ENCODE measurements at regions not wholly inside any gene's neighbourhood (a gene's known extent, or its start where the extent isn't known, plus 50 kb on each side); places are given as distances from the start of the nearest gene placed in this dataset.

DNA sequence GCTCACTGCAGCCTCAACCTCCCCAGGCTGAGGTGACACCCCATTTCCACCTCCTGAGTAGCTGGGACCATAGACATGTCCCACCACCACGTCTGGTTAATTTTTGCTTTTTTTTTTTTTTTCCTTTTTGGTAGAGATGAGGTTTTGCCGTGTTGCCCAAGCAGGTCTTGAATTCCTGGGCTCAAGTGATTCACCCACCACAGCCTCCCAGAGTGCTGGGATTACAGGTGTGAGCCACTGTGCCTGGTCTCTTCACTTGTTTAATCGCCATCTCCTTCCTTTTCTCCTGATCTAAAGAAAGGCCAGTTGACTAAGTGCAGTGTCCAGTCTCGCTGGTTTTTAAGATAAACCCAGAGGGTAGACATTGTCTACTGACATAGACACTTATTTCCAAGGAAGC is 152.0 kb downstream of the C16orf95 start:
- Histone ChIP-seq H3K4me1 (ENCODE audit: control insufficient read depth in 5 of 5, insufficient read depth in 5 of 5, low read length in 5 of 5) (peaks cover 0 to 7% (median 0%) of the 10 kb centered on the region in 5 donors), H3K27ac (ENCODE audit: low read depth, low read length) (no peak overlapping the region), H3K36me3 (ENCODE audit: control insufficient read depth in 5 of 5, insufficient read depth in 5 of 5, low read length in 5 of 5) (no peaks in the 10 kb centered on the region), H3K4me3 (ENCODE audit: low read depth in 1 of 5, low read length in 5 of 5) (no peak overlapping the region), H3K9ac (ENCODE audit: low read length in 5 of 5) (no peak overlapping the region), H3K27me3 (ENCODE audit: control insufficient read depth in 5 of 5, insufficient read depth in 4 of 5, low read length in 5 of 5) (peaks cover 3 to 8% (median 6%) of the 10 kb centered on the region in 5 donors), H3K9me3 (ENCODE audit: control insufficient read depth in 5 of 5, low read length in 5 of 5) (peaks cover 0 to 6% (median 0%) of the 10 kb centered on the region in 5 donors)

DNA sequence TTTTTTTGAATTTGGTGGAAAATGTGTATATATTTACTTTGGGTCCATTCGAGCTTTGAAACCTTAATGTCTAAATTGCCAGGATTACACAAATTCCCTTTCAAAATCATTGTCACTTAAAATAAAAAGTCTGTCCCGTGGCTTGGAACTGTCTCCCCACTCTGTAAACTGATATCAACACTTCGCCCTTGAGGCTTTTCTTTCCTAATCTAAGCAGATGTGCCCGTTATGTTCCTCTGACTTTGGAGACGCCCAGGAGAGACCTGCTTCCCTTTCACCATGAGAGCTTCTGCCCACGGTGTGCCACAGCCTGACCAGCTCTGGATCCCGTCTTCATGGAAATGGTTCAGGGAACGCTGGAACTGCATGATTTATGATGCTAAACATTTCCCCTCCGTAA is 151.3 kb downstream of the C16orf95 start:
- H3K27ac ChIP-seq (ENCODE audit: low read depth, low read length), result no peak overlapping the region
- peaks cover 0 to 6% (median 0%) of the 10 kb centered on the region in 5 donors for H3K9me3 ChIP-seq (ENCODE audit: control insufficient read depth in 5 of 5, low read length in 5 of 5)
- no peak overlapping the region for H3K4me3 ChIP-seq (ENCODE audit: low read depth in 1 of 5, low read length in 5 of 5)
- H3K27me3 ChIP-seq (ENCODE audit: control insufficient read depth in 5 of 5, insufficient read depth in 4 of 5, low read length in 5 of 5), result peaks cover under 1 to 6% (median 3%) of the 10 kb centered on the region in 5 donors
- H3K36me3 ChIP-seq (ENCODE audit: control insufficient read depth in 5 of 5, insufficient read depth in 5 of 5, low read length in 5 of 5), result no peaks in the 10 kb centered on the region
- H3K9ac ChIP-seq (ENCODE audit: low read length in 5 of 5), result no peak overlapping the region
- no peaks in the 10 kb centered on the region for H3K4me1 ChIP-seq (ENCODE audit: control insufficient read depth in 5 of 5, insufficient read depth in 5 of 5, low read length in 5 of 5)

DNA sequence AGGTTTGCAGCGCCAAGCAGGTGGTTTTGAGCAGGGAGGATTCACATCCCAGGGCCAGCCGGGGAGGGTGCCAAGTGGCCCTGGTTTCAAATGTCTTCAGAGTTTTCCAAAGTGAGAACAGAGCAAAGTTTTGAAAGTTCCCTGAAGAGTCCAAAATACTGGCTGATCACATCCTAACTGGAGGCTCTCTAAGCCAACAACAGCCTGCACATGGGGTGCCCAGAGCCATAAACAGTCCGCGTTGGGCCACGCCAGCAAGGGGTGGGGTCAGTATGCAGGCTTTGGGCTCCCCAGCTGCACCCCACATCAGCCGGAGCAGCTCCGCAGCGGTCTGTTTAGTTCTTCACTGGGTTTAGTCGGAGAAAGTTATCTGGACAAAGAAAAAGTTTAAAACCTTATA is 150.9 kb downstream of the C16orf95 start:
- Histone ChIP-seq H3K9me3 (ENCODE audit: control insufficient read depth in 5 of 5, low read length in 5 of 5) (peaks cover 0 to 6% (median 0%) of the 10 kb centered on the region in 5 donors), H3K4me1 (ENCODE audit: control insufficient read depth in 5 of 5, insufficient read depth in 5 of 5, low read length in 5 of 5) (no peaks in the 10 kb centered on the region), H3K4me3 (ENCODE audit: low read depth in 1 of 5, low read length in 5 of 5) (no peak overlapping the region), H3K9ac (ENCODE audit: low read length in 5 of 5) (no peak overlapping the region), H3K36me3 (ENCODE audit: control insufficient read depth in 5 of 5, insufficient read depth in 5 of 5, low read length in 5 of 5) (no peaks in the 10 kb centered on the region), H3K27ac (ENCODE audit: low read depth, low read length) (no peak overlapping the region), H3K27me3 (ENCODE audit: control insufficient read depth in 5 of 5, insufficient read depth in 4 of 5, low read length in 5 of 5) (peaks cover 0 to 5% (median 3%) of the 10 kb centered on the region in 5 donors)

- Histone ChIP-seq H3K9me3 (ENCODE audit: control insufficient read depth in 5 of 5, low read length in 5 of 5) (peaks cover 0 to 10% (median 0%) of the 10 kb centered on the region in 5 donors), H3K4me1 (ENCODE audit: control insufficient read depth in 5 of 5, insufficient read depth in 5 of 5, low read length in 5 of 5) (no peaks in the 10 kb centered on the region), H3K4me3 (ENCODE audit: low read depth in 1 of 5, low read length in 5 of 5) (no peak overlapping the region), H3K36me3 (ENCODE audit: control insufficient read depth in 5 of 5, insufficient read depth in 5 of 5, low read length in 5 of 5) (no peaks in the 10 kb centered on the region), H3K27ac (ENCODE audit: low read depth, low read length) (no peak overlapping the region), H3K9ac (ENCODE audit: low read length in 5 of 5) (no peak overlapping the region), H3K27me3 (ENCODE audit: control insufficient read depth in 5 of 5, insufficient read depth in 4 of 5, low read length in 5 of 5) (peaks cover 0 to 5% (median 3%) of the 10 kb centered on the region in 5 donors)
Measured at GRCh38 chr16:87166934-87167333, 150.3 kb downstream of the C16orf95 start.

GRCh38 chr16:87169509-87169995 is 147.6 kb downstream of the C16orf95 start:
- Histone ChIP-seq H3K4me1 (ENCODE audit: control insufficient read depth in 5 of 5, insufficient read depth in 5 of 5, low read length in 5 of 5) (no peaks in the 10 kb centered on the region), H3K27me3 (ENCODE audit: control insufficient read depth in 5 of 5, insufficient read depth in 4 of 5, low read length in 5 of 5) (peaks cover 0 to 5% (median 3%) of the 10 kb centered on the region in 5 donors), H3K9me3 (ENCODE audit: control insufficient read depth in 5 of 5, low read length in 5 of 5) (peaks cover 0 to 10% (median 0%) of the 10 kb centered on the region in 5 donors), H3K9ac (ENCODE audit: low read length in 5 of 5) (no peak overlapping the region), H3K4me3 (ENCODE audit: low read depth in 1 of 5, low read length in 5 of 5) (no peak overlapping the region), H3K36me3 (ENCODE audit: control insufficient read depth in 5 of 5, insufficient read depth in 5 of 5, low read length in 5 of 5) (no peaks in the 10 kb centered on the region), H3K27ac (ENCODE audit: low read depth, low read length) (no peak overlapping the region)

- no peaks in the 10 kb centered on the region for H3K4me1 ChIP-seq (ENCODE audit: control insufficient read depth in 5 of 5, insufficient read depth in 5 of 5, low read length in 5 of 5)
- peaks cover 0 to 5% (median 3%) of the 10 kb centered on the region in 5 donors for H3K27me3 ChIP-seq (ENCODE audit: control insufficient read depth in 5 of 5, insufficient read depth in 4 of 5, low read length in 5 of 5)
- no peak overlapping the region for H3K9ac ChIP-seq (ENCODE audit: low read length in 5 of 5)
- peaks cover 0 to 10% (median 0%) of the 10 kb centered on the region in 5 donors for H3K9me3 ChIP-seq (ENCODE audit: control insufficient read depth in 5 of 5, low read length in 5 of 5)
- no peaks in the 10 kb centered on the region for H3K36me3 ChIP-seq (ENCODE audit: control insufficient read depth in 5 of 5, insufficient read depth in 5 of 5, low read length in 5 of 5)
- H3K27ac ChIP-seq (ENCODE audit: low read depth, low read length), result no peak overlapping the region
- no peak overlapping the region for H3K4me3 ChIP-seq (ENCODE audit: low read depth in 1 of 5, low read length in 5 of 5)
Measured at GRCh38 chr16:87170310-87170709, 146.9 kb downstream of the C16orf95 start.

DNA sequence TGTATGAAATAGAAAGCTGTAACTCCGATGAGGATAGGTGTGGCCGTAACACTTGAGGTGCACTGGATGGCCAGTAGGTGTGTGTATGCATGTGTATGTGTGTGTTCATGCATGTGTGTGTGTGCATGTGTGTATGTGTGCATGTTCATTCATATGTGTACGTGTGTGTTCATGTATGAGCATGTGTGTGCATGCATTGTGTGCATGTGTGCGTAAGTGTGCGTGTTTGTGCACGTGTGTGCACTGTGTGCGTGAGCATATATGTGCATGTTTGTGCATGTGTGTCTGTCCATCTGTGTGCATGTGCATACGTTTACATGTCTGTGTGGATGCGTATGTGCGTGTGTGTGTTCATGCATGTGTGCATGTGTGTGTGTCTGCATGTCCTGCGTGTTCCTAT is 145.5 kb downstream of the C16orf95 start:
- H3K36me3 ChIP-seq (ENCODE audit: control insufficient read depth in 5 of 5, insufficient read depth in 5 of 5, low read length in 5 of 5), result no peaks in the 10 kb centered on the region
- no peak overlapping the region for H3K4me3 ChIP-seq (ENCODE audit: low read depth in 1 of 5, low read length in 5 of 5)
- no peak overlapping the region for H3K27ac ChIP-seq (ENCODE audit: low read depth, low read length)
- H3K4me1 ChIP-seq (ENCODE audit: control insufficient read depth in 5 of 5, insufficient read depth in 5 of 5, low read length in 5 of 5), result no peaks in the 10 kb centered on the region
- peaks cover 0 to 8% (median 3%) of the 10 kb centered on the region in 5 donors for H3K27me3 ChIP-seq (ENCODE audit: control insufficient read depth in 5 of 5, insufficient read depth in 4 of 5, low read length in 5 of 5)
- no peak overlapping the region for H3K9ac ChIP-seq (ENCODE audit: low read length in 5 of 5)
- H3K9me3 ChIP-seq (ENCODE audit: control insufficient read depth in 5 of 5, low read length in 5 of 5), result peaks cover 0 to 10% (median 0%) of the 10 kb centered on the region in 5 donors

DNA sequence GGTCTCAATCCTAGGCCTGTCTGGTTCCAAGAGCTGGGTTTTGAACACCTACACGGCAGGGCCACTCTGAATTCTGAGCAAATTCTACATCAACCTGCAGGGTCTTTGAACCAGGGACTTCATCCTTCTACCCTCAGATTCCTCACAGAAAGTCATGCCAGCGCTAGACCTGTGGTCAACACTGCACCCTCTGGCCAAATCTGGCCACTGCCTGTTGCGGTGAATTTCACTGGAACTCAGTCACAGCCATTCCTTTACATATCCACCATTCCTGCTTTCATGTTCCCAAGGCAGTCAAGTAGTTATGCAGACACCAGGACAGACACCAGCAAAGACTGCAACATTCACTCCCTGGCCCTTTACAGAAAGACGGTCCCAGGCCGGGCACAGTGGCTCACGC is 144.6 kb downstream of the C16orf95 start:
- Histone ChIP-seq H3K4me3 (ENCODE audit: low read depth in 1 of 5, low read length in 5 of 5) (no peak overlapping the region), H3K36me3 (ENCODE audit: control insufficient read depth in 5 of 5, insufficient read depth in 5 of 5, low read length in 5 of 5) (no peaks in the 10 kb centered on the region), H3K9me3 (ENCODE audit: control insufficient read depth in 5 of 5, low read length in 5 of 5) (peaks cover 0 to 3% (median 0%) of the 10 kb centered on the region in 5 donors), H3K27me3 (ENCODE audit: control insufficient read depth in 5 of 5, insufficient read depth in 4 of 5, low read length in 5 of 5) (peaks cover 8 to 17% (median 10%) of the 10 kb centered on the region in 5 donors), H3K9ac (ENCODE audit: low read length in 5 of 5) (no peak overlapping the region), H3K4me1 (ENCODE audit: control insufficient read depth in 5 of 5, insufficient read depth in 5 of 5, low read length in 5 of 5) (peaks cover 0 to 1% (median 0%) of the 10 kb centered on the region in 5 donors), H3K27ac (ENCODE audit: low read depth, low read length) (no peak overlapping the region)

GRCh38 chr16:87173294-87173893 is 143.8 kb downstream of the C16orf95 start:
- Histone ChIP-seq H3K27ac (ENCODE audit: low read depth, low read length) (no peak overlapping the region), H3K9me3 (ENCODE audit: control insufficient read depth in 5 of 5, low read length in 5 of 5) (peaks cover 0 to 3% (median 0%) of the 10 kb centered on the region in 5 donors), H3K4me1 (ENCODE audit: control insufficient read depth in 5 of 5, insufficient read depth in 5 of 5, low read length in 5 of 5) (peaks cover 0 to 9% (median 0%) of the 10 kb centered on the region in 5 donors), H3K27me3 (ENCODE audit: control insufficient read depth in 5 of 5, insufficient read depth in 4 of 5, low read length in 5 of 5) (peaks cover 12 to 24% (median 15%) of the 10 kb centered on the region in 5 donors), H3K9ac (ENCODE audit: low read length in 5 of 5) (no peak overlapping the region), H3K36me3 (ENCODE audit: control insufficient read depth in 5 of 5, insufficient read depth in 5 of 5, low read length in 5 of 5) (no peaks in the 10 kb centered on the region), H3K4me3 (ENCODE audit: low read depth in 1 of 5, low read length in 5 of 5) (no peak overlapping the region)

- Histone ChIP-seq H3K9ac (ENCODE audit: low read length in 5 of 5) (no peak overlapping the region), H3K4me1 (ENCODE audit: control insufficient read depth in 5 of 5, insufficient read depth in 5 of 5, low read length in 5 of 5) (peaks cover 0 to 15% (median 0%) of the 10 kb centered on the region in 5 donors), H3K9me3 (ENCODE audit: control insufficient read depth in 5 of 5, low read length in 5 of 5) (peaks cover 0 to 3% (median 0%) of the 10 kb centered on the region in 5 donors), H3K27me3 (ENCODE audit: control insufficient read depth in 5 of 5, insufficient read depth in 4 of 5, low read length in 5 of 5) (peaks cover 13 to 25% (median 15%) of the 10 kb centered on the region in 5 donors), H3K36me3 (ENCODE audit: control insufficient read depth in 5 of 5, insufficient read depth in 5 of 5, low read length in 5 of 5) (no peaks in the 10 kb centered on the region), H3K4me3 (ENCODE audit: low read depth in 1 of 5, low read length in 5 of 5) (no peak overlapping the region), H3K27ac (ENCODE audit: low read depth, low read length) (no peak overlapping the region)
Measured at GRCh38 chr16:87174061-87174460, 143.1 kb downstream of the C16orf95 start.
